ENCODE measurements at regions not wholly inside any gene's neighbourhood (a gene's known extent, or its start where the extent isn't known, plus 50 kb on each side); places are given as distances from the start of the nearest gene placed in this dataset.

DNA sequence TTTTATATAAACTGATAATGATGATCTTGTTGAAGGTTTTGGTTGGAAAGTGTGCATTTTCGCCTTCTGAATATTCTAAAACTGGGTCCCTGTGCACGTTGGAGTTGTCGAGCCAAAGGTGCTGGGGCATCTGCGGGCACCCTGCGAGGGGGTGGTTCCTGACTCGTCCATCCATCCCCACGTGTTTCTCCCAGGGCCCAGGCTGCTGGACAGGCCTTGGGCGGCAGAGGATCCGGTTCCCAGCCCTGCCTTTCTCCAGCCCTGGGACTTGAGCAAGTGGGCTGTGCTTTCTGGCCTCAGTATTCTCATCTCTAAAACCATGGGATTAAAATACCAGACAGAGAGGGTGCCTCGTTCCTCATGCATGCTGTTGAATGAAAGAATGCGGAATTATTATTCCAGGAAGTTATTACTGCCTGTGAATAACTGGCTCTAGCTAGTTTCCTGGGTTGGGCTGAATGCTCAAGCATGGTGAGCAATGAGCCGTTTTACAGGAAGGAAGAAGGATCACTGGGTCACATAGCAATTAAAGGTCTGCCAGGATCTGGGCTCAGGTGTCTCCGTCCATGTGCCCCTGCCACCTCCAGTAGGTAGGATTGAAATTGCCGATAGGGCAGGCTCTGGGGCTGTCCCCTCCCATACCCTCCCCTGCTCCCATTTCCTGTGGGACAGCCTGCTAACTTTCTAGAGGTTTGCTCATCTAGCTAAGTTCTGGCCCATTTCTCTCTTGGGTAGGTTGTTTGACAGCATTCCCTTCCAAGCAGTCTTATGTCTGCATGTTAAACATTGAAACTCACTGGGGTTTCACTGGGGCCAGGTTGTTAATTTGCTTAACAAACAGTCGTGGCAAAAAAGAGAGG, 77.2 kb upstream of the HS6ST1 start:
- intact Hi-C loops (cut with DNase I): no loop called here
- DNase-seq (ENCODE audit: low spot score): no peak

DNA sequence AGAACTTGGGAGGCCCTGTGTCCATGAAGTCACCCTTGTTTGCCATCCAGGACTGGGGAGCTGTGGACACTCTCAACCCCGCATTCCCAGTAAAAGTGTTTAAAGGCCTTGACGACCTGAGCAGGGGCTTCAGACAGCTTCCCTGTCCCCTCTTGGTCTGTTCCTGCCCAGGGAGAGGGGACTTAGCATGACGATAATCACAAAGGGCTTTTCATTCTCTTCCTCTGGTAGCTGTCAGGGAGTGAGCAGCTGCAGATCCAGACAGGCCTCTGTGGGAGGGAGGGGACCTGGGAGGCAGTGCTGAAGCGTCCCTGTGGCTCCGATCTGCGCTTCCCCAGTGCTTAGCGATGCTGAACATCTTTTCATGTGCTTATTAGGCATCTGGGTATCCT, 77.8 kb upstream of the HS6ST1 start:
- DNase-seq (ENCODE audit: low spot score): no peak
- intact Hi-C loops (cut with DNase I): no loop called here

DNA sequence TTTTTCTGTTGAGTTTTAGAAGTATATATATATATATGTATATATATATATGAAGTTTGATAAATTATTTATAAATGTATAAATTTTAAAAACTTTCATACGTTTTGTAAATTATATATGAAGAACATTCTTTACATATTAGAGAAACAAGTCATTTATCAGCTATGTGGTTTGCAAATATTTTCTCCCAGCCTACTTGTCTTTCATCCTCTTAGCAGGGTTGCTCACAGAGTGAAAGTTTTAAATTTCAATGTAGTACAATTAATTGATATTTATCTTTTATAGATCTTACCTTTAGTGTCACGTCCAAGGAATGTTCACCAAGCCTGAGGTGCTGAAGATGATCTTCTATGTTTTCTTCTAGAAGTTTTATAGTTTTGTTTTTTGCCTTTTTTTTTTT, 78.3 kb upstream of the HS6ST1 start:
- no peak for DNase-seq (ENCODE audit: low spot score)
- intact Hi-C loops (cut with DNase I): no loop called here

DNA sequence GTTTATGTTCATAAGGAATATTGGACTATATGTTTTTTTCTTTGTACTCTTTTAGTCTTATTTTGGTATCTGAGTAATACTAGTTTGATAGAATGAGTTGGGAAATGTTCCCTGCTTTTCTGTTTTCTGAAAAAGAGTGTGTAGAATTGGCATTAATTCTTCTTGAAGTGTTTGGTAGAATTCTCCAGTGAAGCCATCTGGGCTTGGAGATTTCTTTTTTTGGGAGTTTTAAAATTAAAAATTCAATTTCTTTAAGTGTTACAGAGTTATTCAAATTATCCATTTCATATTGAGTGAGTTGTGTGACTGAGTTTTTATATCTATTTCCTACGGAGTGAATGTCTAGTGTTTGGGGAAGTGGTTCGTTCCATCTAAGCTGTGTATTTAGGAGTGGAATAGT, 80.6 kb upstream of the HS6ST1 start:
- intact Hi-C loops (cut with DNase I): no loop called here
- no peak for DNase-seq (ENCODE audit: low spot score)

DNA sequence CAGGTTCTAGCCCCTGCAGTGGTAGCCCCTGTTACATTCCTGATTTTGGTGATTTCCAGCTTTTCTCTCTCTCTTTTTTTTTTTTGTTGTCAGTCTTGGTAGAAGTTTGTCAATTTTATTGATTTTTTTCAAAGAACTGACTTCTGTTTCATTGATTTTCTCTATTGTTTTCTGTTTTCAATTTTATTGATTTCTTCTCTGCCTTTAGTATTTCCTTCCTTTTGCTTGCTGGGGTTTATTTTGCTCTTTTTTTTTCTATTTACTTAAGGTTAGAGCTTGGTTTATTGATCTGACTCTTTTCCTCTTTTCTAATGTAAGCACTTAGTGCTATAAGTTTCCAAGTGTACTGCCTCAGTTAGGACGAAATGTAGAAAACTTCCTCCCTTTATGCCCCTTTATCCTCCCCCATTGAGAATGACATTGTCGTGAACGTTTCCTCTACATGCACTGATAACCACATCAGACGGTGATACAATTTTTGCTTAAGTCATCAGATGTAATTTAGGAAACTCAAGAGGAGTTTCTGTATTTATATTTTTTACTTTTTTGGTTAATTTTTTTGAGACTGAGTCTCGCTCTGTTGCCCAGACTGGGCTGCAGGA, 81.1 kb upstream of the HS6ST1 start:
- no peak for DNase-seq (ENCODE audit: low spot score)
- intact Hi-C loops (cut with DNase I): no loop called here

DNA sequence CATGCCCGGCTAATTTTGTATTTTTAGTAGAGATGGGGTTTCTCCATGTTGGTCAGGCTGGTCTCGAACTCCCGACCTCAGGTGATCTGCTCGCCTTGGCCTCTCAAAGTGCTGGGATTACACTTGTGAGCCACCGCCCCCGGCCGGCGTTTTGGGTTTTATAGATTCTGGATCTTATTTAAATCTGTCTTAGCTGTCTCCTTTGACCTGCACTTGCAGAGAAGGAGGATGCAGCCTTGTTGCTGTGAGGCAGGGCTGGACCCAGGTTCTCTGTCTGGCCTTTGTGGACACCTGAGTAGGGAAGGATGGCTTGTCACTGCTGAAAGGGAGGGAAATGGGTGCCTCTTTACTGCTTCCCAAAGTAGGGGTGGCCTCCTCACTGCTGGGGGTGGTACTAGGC, 83.0 kb upstream of the HS6ST1 start:
- peak; percentile 77 for DNase-seq (ENCODE audit: low spot score)
- intact Hi-C loops (cut with DNase I): no loop called here

DNA sequence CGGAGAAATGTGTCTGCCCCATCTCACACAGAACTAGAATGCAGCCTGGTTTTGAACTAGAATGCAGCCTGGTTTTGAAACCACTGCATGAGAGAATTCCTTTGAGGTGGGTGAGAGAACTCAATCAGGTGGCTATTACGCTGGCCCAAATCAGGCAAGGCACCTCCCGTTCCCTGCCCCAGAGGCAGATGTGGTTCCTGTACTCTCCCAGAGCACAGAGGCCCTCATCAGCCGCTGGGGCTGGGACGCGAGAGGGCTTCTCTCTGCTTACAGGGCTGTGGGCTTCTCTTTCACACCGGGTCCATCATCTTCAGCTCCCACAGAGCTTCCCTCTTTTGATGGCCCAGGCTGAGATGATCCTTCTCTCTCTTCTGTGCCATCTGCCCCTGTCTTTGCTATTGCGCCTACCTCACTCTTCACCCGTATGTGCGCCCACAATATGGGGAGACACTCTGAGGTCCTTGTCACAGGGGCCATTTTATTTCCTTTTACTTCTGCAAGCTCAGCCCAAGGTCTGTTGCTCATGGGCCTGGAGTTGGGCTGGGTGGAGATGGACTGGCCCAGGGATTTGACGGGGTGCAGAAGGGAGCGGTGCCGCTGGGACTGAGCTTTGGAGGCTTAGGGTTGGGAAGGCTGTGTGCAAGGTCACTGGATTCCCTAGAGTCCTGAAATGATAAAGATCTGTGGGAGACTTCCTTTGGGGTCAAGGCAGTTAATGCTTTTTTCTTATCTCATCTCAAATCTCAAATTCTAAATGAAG, 84.4 kb upstream of the HS6ST1 start:
- DNase-seq (ENCODE audit: low spot score): peak; percentile 35
- intact Hi-C loops (cut with DNase I): no loop called here

DNA sequence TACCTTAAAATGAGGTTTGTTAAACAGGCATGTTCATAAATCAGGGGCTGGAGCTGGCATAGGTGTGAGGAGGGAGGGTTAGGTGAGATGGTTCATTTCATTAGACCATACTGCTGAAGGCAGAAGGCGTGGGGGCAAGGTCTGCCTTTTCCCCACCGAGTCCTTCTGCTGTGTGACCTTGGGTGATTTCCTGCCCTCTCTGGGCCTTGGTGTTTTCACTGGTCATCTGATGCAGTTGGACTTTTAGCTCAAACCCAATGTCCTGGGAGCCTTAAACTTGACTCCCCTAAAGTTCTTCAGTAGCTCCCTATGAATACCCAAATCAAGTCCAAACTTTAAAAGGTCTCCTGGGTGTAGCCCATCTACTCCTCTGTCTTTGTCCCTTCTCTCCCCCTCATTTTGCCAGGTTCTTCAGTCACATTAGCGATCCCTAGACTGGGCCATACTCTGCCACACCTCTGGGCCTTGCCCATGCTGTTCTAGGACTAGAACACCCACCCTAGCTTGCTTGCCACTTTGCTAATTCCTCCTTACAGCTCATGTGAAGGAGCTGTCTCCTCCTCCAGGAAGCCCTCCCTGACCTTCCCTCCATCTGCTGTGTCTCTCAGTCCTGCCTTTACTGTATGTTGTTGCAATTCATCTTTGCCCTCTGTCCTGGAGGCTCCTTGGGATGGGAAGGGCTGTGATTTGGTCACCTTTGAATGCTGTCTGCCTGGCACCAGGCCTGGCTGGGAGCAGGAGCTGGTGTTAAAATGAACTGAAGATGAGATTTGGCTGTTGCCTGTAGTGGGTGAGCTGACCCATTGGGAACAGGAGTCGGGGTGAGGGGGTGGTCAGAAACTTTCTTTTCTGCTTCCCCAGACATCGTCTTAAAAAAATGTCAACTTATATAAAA, 85.4 kb upstream of the HS6ST1 start:
- DNase-seq (ENCODE audit: low spot score): peak; percentile 17
- intact Hi-C loops (cut with DNase I): no loop called here

DNA sequence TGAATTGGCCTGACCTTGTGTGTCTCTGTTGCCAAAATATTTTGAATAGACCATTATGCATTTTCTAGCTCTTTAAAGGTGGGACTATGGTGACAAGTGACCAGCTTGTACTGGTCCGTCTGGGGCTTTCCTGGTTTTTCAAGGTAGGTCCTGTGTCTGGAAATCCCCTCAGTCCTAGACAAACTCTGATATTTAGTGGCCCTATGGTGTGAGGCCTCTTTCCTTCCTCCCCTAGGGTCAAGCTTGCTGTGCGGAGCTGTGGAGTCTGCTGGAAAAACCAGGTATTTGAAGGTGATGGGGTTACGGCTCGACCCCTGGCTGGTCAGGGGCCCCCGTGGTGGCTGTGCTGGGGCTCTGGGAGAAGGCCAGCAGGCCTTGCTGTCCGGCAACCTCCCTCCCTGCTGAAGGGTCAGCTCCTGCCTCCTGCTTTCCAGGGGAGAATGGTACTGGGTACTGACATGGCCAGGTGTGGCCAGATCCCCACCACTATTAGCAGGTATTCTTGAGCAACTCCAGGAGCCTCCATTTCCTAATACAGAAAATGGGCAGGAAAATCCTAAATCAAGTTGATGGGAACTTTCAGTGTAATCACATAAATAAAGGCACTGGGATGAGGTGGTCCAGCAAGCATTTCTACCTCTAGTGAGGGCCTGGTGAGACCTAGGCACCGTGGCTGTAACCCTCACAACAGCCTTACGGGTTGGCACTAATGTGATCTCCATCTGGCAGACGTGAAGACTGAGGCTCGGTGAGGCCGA, 86.2 kb upstream of the HS6ST1 start:
- DNase-seq (ENCODE audit: low spot score): peak; percentile 30
- intact Hi-C loops (cut with DNase I): no loop called here

DNA sequence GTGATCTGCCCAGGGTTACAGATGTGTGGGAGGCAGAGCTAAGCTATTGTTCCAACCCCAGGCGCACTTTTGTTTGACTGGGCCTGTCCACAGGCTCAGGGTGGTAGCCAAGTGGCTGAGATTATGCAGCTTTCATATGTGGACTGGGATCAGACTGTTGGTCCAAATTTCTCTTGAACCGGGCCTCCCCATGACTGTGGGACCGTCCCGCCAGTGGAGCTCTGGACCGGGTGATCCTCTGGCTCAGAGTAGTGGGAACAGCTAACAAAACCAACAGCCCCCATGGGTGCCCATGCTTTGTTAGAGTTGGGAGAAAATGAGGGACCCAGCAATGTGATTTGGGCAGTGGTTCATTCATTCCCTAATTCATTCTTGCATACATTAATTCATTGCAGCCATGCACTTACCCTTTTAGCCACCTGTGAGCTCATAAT, 86.8 kb upstream of the HS6ST1 start:
- DNase-seq (ENCODE audit: low spot score): peak; percentile 73

DNA sequence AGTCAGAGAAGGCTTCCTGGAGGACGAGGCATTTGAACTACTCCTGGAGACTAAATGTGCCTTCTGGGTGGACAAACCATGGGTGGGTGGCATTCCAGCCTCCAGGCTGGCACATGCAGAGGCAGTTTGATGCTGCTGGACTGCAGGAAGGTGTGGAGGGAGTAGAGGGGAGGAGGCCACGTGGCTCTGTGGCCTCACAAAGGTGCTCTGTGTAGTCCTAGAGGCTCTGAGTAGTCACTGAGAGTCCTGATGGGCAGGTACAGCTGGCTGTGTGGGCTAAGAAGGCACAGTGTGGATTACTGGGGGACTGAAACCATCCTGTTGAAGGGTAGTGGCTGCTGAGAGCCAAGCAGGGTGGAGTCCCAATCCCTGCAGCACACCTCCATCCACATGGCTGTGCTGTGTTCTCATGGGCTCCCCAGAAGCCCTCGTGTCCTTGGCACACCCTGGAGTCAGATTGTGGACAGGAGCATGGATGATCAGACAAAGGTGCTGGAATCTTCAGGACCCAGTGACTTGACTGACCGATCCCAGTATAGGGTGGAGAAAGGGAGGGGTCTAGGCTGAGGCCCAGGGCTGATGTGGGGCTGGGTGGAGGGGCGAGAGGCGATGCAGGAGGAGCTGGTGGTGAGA, 87.4 kb upstream of the HS6ST1 start:
- peak; percentile 59 for DNase-seq (ENCODE audit: low spot score)

More for the DNA sequence above, 86.8 kb upstream of the HS6ST1 start:
- intact Hi-C loops (cut with DNase I): no loop called here

DNA sequence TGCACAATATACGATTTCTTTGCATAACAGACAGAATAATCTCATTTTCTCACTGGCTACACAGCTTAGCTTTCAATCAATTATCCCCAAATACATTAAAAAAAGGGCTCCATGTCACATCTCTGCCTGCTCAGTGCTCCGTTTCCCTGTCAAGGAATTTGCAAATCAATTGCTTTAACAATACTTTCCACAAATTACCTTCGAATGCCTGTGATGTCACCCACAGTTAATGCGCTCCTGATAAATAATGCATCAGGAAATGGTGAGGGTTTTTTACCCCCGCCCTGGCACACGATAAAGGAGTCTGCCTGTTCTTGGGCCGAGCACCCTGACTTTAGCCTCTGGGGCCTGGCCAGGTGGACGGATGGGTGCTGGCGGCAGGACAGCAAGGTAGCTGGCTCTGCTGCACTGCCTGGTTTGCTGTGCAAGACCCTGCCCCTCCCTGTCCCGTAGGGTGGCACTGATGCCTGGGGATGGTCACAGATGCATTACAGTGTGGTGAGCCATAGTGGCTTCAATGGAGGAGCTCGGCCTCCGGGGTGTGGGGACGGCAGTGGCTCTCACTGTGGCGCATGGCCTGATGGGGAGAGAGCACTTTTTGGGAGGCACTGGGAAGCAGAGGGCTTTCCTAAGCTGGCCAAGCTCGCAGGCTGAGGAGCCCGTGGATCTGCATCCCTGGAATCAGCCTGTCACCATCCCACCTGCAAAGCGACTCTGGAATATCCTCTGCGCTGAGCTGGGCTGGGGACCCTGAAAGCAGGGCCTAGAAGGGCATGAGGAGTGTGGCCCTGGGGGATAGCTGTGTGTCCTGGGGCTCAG, 88.3 kb upstream of the HS6ST1 start:
- DNase-seq (ENCODE audit: low spot score): peak; percentile 62
- intact Hi-C loops (cut with DNase I): no loop called here

More for the DNA sequence above, 87.4 kb upstream of the HS6ST1 start:
- intact Hi-C loops (cut with DNase I): no loop called here

DNA sequence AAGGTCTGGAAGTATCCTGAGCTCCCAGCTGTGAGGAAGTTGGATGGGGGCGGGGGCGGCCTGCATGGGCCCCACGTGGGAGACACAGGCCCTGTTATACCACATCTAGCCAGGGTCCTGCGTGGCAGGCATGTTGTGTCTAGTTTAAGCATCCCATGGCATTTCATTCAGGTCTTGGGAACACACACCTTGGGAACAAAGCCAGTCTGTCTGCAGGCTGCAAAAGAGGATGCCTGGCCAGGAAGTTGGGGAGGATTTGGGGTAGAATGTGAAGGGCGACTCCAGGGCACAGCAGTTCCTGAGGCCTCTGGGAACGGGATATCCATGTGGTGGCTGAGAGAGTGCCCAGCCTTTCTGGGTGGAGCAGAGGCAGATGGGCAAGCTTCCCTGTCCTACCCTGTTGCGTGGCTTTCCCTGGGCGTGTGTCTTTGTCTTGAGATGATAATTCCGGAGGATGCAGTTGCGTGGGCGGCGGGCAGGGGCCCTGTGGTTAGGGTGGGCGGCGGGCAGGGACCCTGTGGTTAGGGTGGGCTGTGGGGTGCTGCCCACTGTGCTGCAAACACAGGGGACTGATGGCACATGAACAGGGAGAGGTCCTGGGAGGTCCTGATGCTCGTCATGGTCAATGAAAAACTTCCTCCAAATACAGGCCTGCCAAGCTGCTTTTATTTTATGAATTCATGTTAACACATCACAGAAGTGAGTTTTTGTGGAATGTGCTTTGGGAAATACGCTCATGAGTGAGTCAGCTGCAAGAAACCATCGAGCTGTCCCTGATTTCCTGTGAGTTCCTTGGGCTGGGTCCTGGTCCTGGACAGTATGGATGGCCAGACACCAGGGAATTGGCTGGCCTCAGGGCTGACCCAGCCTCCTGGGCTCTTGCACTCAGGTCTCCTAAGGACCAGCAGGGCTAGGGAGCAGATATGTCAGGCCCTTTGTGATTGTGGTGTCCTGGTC, 90.0 kb upstream of the HS6ST1 start:
- DNase-seq (ENCODE audit: low spot score): peak; percentile 77
- intact Hi-C loops (cut with DNase I): no loop called here

DNA sequence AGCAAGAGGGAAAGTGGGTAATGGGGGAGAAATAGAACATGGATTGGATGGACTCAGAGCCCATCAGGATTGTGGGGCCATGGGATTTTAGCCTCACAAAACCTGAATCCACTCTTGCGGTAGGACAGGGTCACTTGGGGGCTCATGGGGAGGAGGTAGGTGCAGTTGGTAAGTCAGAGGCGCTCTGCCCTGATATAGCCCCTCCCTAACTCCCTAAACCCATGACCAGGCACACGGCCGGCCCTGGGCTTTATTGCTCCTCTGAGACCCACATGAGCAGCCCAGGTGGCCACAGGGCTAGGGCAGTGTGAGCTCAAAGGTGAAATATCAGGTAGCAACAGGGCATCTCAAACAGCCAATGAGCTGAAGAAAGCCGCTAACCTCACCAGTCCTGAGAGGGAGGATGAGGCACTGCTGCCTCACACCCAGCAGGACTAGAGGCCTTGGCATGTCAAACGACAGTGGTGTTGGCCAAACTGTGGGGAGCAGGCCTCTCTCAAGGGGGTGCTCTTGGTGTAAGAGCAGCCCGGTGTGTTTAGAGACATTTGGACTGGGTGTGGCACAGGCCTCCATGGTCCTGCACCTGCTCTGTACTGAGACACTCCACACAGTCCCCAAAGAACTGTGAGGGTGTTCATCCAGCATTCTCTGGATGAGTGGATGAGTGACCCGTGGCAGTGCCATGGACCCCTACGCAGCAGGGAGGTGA, 90.8 kb upstream of the HS6ST1 start:
- DNase-seq (ENCODE audit: low spot score): peak; percentile 67

DNA sequence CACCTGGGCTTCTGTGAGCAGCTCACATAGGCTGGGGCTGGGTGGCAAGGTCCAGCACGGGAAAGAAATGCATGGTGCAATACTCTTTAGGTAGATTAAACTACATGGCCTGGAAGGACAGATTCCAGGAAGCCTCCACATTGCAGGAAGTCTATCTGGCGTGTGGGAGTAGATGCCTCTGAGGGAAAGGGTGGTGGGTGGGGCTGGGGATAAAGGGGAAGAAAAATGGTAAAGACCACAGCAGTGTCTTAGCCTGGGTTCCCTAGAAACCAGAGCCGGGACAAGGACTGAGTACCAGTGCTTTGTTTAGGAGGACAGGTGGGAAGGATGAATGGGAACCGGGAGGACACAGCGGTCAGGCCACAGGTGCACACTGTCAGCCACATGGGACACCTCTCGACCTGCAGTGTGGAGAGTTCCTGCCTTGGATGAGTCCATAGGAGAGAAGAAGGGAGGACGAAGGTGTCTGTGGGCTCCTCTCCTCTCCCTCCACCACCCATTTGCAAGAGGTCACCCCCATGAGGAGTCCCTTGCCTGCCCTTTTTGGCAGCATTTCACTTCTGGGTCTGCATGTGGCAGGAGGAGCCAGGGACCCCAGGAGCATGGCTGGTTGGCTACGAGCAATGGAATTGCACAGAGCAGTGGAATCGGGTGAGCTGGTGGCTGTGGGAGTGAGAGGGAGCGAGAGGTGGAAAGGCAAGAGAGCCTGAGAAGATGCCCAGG, 91.5 kb upstream of the HS6ST1 start:
- DNase-seq (ENCODE audit: low spot score): peak; percentile 55
- intact Hi-C loops (cut with DNase I): no loop called here

More for the DNA sequence above, 90.8 kb upstream of the HS6ST1 start:
- intact Hi-C loops (cut with DNase I): no loop called here

All from posterior vena cava (tissue), 2 donors.